GM21360 (cell line): ENCODE measurements at regions not wholly inside any gene's neighbourhood (a gene's known extent, or its start where the extent isn't known, plus 50 kb on each side); places are given as distances from the start of the nearest gene placed in this dataset.

Experiments
- ATAC-seq: cut with Tn5 transposase; IDR thresholded peaks from one replicate; pipeline ENCODE4 v1.9.1; 2021; ENCODE audit warnings: mild to moderate bottlenecking, moderate library complexity; ENCODE audit not compliant: unreplicated experiment

DNA sequence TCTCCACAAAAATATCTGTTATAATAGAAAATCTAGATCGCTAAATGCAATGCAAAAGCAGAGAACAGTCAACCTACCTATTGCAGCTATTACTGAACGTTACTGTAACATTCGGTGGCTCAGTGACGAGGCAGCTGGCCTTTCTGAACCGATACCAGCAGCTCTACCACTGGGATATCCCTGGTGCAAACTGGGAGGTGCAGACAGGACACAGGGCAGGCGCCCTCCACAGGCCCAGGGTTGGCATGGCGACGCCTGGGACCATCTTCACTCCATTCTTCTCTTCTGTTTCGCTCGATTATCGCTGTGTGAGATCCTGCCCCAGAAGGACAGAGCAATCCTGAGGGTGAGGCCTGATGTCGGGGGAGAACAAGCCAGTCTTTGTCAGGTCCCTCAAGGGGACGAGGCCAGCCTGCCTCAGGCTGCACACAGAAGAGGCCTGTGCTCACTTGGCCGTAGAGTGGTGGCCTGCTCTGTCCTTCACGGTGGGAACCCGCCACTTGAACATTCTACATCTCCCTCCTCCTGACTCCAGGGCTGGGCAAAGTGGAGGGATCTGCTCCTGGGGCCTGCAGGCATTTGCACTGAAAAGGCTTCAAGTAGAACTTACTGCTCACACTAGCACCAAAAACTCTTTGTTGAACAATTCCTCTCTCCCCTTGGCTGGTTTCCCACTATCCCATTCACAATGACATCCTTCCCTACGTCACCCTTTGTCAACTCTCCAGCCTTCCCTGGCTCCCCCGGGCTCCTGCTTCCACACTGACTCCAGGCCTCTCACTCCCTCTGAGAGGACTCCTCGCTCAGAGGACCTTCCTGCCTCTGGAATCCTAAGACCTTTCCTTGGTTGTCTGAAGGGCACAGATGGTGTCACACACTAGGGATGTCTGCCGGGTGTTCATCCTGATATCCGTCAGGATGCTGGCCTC is 49.7 kb downstream of the CYRIA start:
- no peak for ATAC-seq

GRCh38 chr2:16615246-16615645 is 50.4 kb downstream of the CYRIA start:
- ATAC-seq: no peak

DNA sequence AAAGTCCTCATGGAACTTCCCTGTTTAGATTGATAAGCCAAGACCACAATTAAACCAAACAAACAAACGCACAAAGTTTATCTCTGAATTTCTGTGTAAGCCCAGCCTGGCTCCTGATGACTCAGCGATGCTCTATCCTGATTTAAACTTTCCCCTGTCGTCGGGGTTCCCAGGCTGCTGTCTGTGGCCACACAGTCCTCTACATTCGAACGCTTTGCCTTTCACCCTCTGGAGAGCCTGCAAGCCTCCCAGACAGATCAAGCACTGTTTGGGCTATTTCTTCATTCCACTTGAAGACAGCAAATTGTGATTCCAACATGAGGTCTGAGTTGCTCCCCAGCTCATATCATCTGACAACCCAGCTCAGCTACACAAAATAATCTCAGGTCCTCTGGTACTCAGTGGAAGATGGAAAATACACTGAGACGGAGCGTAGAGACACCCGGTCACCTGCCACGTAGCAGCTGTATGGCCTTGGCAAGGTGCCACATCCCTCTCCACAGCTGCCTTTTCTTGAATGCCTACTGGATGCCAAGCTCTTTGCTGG is 51.2 kb downstream of the CYRIA start:
- ATAC-seq: no peak

DNA sequence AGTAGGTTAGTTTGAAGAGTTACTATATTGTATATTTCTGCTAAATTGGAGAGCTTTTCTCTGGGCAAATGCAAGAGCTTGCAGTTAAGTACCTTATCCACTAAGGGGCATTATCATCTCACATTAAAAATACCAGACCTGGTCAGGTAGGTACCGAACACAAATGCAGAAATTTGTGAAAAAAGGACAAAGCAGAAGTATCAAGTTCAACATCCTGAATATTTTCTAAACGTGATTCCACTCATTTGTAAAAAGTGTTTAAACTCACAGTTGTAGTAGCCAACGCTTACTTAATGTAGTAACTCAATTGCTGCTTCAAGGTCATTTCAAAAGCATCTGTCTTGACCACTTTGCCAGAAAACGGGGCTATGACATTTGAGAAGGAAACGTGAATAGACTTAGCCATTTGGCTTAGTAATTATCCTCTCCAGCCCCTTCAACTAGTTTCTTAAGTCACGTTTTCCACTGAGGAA is 52.1 kb downstream of the CYRIA start:
- no peak for ATAC-seq

GRCh38 chr2:16612490-16612889 is 53.1 kb downstream of the CYRIA start:
- ATAC-seq: no peak

DNA sequence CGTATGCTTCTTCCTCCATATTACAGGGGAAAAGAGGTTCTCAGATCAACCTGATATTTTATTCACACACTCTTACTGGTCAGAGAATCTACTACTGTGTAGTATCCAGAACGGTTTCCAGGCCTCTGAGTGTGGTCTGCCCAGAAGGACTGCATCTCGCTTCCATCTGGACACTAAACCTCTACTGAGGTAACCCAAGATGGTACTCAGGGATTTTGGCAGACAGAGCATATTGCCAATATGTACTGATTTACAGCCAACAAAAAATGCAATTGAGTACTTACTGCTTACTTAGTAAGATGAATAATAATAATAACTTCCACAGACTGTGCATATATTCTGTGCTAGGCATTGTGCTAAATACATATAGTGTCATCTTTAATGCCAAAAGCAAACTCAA is 55.8 kb downstream of the CYRIA start:
- ATAC-seq: no peak

GRCh38 chr2:16608661-16609643 is 56.7 kb downstream of the CYRIA start:
- peak; percentile 87 for ATAC-seq

- no peak for ATAC-seq
These were observed 58.3 kb downstream of the CYRIA start for GRCh38 chr2:16607301-16607700.

- ATAC-seq: no peak
These were observed 61.4 kb downstream of the CYRIA start for GRCh38 chr2:16604236-16604635.

DNA sequence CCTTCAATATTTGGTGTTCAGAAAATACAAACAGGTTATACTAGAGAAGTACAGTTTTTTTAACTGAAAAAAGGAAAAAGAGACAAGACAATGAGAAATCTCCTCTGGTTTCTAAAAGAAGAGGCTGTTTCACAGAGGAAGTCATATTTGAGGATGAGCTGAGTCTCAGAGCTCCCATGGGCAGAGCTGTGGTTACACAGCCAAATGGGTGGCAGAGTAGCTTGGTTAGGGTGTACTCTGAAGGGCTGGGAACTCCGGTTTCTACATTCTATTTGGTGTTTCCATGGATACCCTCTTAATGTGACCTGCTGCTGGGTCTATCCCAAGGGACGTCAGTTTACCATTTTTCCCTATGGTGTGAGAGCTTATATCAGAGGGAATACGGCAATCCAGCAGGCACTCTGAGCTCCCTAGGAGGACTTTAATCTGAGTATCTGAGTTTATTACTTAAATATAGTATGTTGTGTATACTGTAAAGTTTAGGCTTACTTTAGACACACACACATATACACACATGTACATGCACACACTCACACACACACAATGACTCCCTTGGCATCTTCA is 74.2 kb downstream of the CYRIA start:
- ATAC-seq: no peak

DNA sequence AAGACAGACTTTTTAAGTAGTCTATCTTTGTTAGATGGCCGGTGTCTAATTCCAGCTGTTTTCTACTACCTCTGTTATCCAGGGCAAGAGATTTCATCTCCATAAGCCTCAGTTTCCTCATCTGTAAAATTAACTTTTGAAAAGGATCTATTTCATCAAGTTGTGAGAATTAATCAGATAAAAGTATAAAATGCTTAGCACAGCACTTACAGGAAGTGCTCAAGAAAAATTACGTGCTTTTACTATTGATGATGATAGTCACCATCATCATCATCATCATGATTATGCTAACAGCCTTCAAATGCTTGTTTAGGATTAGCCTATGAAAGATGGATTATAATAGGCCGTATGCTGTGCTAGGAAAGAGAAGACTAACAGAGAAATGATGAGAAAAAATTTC is 76.2 kb downstream of the CYRIA start:
- no peak for ATAC-seq

DNA sequence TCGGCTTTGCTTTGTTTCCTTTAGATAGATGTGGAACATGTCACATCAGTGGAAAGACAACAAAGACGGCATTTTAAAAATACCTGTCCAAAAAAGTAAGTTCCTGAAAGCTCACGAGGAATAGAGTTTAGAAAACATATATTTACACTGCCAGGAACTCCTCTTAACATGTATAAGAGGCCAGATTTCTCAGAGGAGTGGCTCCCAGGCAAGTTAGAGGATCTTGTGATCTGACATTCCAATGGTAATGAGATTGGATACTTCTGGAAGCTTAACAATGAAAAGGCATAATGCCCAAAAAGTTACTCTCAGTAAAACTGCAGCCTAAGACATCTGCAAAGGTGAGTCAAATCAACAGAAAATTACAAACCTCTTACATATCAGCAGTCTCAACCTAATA is 77.1 kb downstream of the CYRIA start:
- ATAC-seq: no peak

DNA sequence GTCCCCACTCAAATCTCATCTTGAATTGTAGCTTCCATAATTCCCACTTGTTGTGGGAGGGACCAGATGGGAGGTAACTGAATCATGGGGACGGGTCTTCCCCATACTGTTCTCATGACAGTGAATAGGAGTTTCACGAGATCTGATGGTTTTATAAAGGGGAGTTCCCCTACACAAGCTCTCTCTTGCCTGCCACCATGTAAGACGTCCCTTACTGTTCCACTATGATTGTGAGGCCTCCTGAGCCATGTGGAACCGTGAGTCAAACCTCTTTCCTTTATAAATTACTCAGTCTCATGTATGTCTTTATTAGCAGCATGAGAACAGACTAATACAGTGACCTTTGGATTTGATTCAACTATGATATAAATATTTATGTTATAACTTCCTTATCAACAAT is 78.0 kb downstream of the CYRIA start:
- no peak for ATAC-seq

- no peak for ATAC-seq
These were observed 80.7 kb downstream of the CYRIA start for GRCh38 chr2:16584824-16585540.

DNA sequence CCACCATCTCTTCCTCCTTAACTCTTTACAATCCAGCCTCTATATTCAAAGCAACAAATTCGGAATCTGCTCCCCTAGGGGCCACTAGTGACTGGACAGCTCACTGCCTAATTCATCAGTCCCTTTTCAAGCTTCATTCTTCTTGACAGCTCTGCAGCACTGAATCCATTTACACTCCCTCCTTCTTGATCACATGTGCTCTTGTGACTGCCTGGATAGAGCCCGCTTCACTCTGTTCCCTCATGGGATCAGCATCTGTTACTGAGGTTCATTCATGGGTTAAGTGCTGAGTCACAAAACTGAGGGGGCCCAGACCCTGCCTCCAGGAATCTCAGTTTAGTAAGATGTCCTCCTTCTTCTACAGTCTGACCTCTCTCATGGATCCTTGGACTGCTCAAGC is 81.5 kb downstream of the CYRIA start:
- ATAC-seq: no peak

GRCh38 chr2:16581241-16581640 is 84.4 kb downstream of the CYRIA start:
- no peak for ATAC-seq

DNA sequence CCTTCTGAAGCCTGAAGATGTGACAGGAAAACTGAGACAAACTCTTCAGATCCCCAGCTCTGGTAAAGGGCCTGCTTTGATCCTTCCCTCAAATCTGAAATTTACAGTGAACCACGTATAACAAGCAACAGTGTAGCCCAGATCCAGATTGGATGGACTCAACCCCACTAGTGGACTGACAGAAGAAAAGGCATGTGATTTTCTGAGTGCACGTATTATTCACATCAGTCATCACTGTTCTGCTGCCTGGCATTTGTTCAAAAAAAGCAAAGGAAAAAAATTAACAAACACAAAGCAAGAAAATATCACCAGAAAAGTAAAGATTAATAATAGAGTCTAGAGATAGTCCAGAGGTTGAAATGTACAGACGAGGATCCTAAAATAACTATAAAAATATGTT is 87.6 kb downstream of the CYRIA start:
- no peak for ATAC-seq

GRCh38 chr2:16570516-16570915 is 95.1 kb downstream of the CYRIA start:
- ATAC-seq: no peak

GRCh38 chr2:16568998-16569784 is 96.4 kb downstream of the CYRIA start:
- no peak for ATAC-seq
